Activated CD4-positive, alpha-beta T cell treated with anti-CD3 and anti-CD28 coated beads, Interleukin-2, amount 50 U/mL, for 16 hours (primary cell): ENCODE measurements at regions not wholly inside any gene's neighbourhood (a gene's known extent, or its start where the extent isn't known, plus 50 kb on each side); places are given as distances from the start of the nearest gene placed in this dataset.

Experiments
- DNase-seq: peaks from one replicate; pipeline ENCODE4 v3.0.0-alpha.2; 2020

- no peak for DNase-seq
These were observed 96.3 kb upstream of the NOCT start for GRCh38 chr4:138919094-138919936.

GRCh38 chr4:138918169-138918869, 97.3 kb upstream of the NOCT start:
- DNase-seq = no peak

- no peak for DNase-seq
These were observed 98.8 kb upstream of the NOCT start for GRCh38 chr4:138916763-138917162.

- DNase-seq = no peak
These were observed 99.8 kb upstream of the NOCT start for GRCh38 chr4:138915756-138916155.

- no peak for DNase-seq
These were observed 102.8 kb upstream of the NOCT start for GRCh38 chr4:138912704-138913340.

- DNase-seq = no peak
These were observed 103.5 kb upstream of the NOCT start for GRCh38 chr4:138911909-138912703.

GRCh38 chr4:138910914-138911336, 104.7 kb upstream of the NOCT start:
- DNase-seq = no peak

- no peak for DNase-seq
These were observed 105.2 kb upstream of the NOCT start for GRCh38 chr4:138910195-138910913.

- DNase-seq = no peak
These were observed 106.0 kb upstream of the NOCT start for GRCh38 chr4:138909587-138909986.

- DNase-seq = no peak
These were observed 107.4 kb upstream of the NOCT start for GRCh38 chr4:138908134-138908533.

GRCh38 chr4:138907174-138907573, 108.4 kb upstream of the NOCT start:
- DNase-seq = no peak

GRCh38 chr4:138904793-138905192, 110.8 kb upstream of the NOCT start:
- DNase-seq = no peak

- DNase-seq = no peak
These were observed 112.4 kb upstream of the NOCT start for GRCh38 chr4:138903185-138903584.

GRCh38 chr4:138902705-138903104, 112.9 kb upstream of the NOCT start:
- no peak for DNase-seq

GRCh38 chr4:138901177-138901576, 114.4 kb upstream of the NOCT start:
- no peak for DNase-seq

GRCh38 chr4:138899999-138900398, 115.6 kb upstream of the NOCT start:
- no peak for DNase-seq

- no peak for DNase-seq
These were observed 117.3 kb upstream of the NOCT start for GRCh38 chr4:138898282-138898681.

- peak; percentile 60 for DNase-seq
These were observed 117.8 kb upstream of the NOCT start for GRCh38 chr4:138897811-138898226.

- no peak for DNase-seq
These were observed 120.9 kb upstream of the NOCT start for GRCh38 chr4:138894709-138895108.

GRCh38 chr4:138894011-138894410, 121.6 kb upstream of the NOCT start:
- no peak for DNase-seq

- peak; percentile 67 for DNase-seq
These were observed 122.8 kb upstream of the NOCT start for GRCh38 chr4:138892483-138893407.
